CD8-positive, alpha-beta memory T cell (primary cell): ENCODE measurements at regions not wholly inside any gene's neighbourhood (a gene's known extent, or its start where the extent isn't known, plus 50 kb on each side); places are given as distances from the start of the nearest gene placed in this dataset.
"Not testable (repeated sequence)": the region's sequence is repeated elsewhere in the genome, so short reads cannot be mapped to it uniquely, and the experiment has no call there.

Experiments used
- CTCF ChIA-PET: fragments of 350-600 bp; sonication (Branson Sonifier 250); formaldehyde crosslinking; loops from one replicate; lab custom pipeline; 2021; ENCODE audit warnings: antibody characterized with exemption; lab: Charles Lee
- POLR2A ChIA-PET: fragments of 350-600 bp; sonication (Branson Sonifier 250); formaldehyde crosslinking; loops from one replicate; lab custom pipeline; 2021; ENCODE audit warnings: antibody characterized with exemption; lab: Charles Lee
- DNase-seq, 5 donors: peaks; one replicate each; pipeline versions ENCODE4 v3.0.0 to v3.0.0-alpha.2; 2020 to 2022; ENCODE audit warnings: mixed read lengths in 1 of 5
- H3K27ac ChIP-seq: one replicate; pipeline ENCODE4 v1.7.0; 2013; ENCODE audit warnings: low read depth, mild to moderate bottlenecking, low read length, moderate library complexity
- H3K27me3 ChIP-seq: 2 replicates; pipeline ENCODE4 v1.7.0; 2013; ENCODE audit warnings: low read length, mild to moderate bottlenecking; ENCODE audit not compliant: insufficient read depth, poor library complexity, severe bottlenecking
- H3K36me3 ChIP-seq: 2 replicates; pipeline ENCODE4 v1.7.0; 2013; ENCODE audit warnings: mild to moderate bottlenecking, low read length, moderate library complexity; ENCODE audit not compliant: insufficient read depth
- H3K4me1 ChIP-seq: 2 replicates; pipeline ENCODE4 v1.7.0; 2013; ENCODE audit warnings: mild to moderate bottlenecking, low read length, moderate library complexity; ENCODE audit not compliant: insufficient read depth
- H3K4me3 ChIP-seq: 2 replicates; pipeline ENCODE4 v1.7.0; 2013; ENCODE audit warnings: mild to moderate bottlenecking, low read length
- H3K9me3 ChIP-seq: 2 replicates; pipeline ENCODE4 v1.7.0; 2013; ENCODE audit warnings: mild to moderate bottlenecking, low read length
- H3K27ac Mint-ChIP-seq, 8 donors: one replicate each; pipeline ENCODE4 v1.8.0; 2020 to 2021; ENCODE audit warnings: mixed read lengths in 8 of 8, mild to moderate bottlenecking in 6 of 8, inconsistent platforms in 3 of 8, moderate library complexity in 3 of 8
- H3K27me3 Mint-ChIP-seq, 2 donors: one replicate each; pipeline ENCODE4 v1.8.0; 2020 to 2021; ENCODE audit warnings: mixed read lengths in 2 of 2, mild to moderate bottlenecking in 1 of 2, moderate library complexity in 1 of 2
- H3K36me3 Mint-ChIP-seq, 3 donors: one replicate each; pipeline ENCODE4 v1.8.0; 2020 to 2021; ENCODE audit warnings: mixed read lengths in 3 of 3, inconsistent platforms in 1 of 3, mild to moderate bottlenecking in 1 of 3
- H3K4me1 Mint-ChIP-seq, 3 donors: one replicate each; pipeline ENCODE4 v1.8.0; 2020 to 2021; ENCODE audit warnings: mixed read lengths in 3 of 3, inconsistent platforms in 1 of 3, mild to moderate bottlenecking in 1 of 3
- H3K4me3 Mint-ChIP-seq, 7 donors: one replicate each; pipeline ENCODE4 v1.8.0; 2020 to 2021; ENCODE audit warnings: mixed read lengths in 7 of 7, mild to moderate bottlenecking in 6 of 7, moderate library complexity in 4 of 7, inconsistent platforms in 2 of 7
- H3K9me3 Mint-ChIP-seq, 5 donors: one replicate each; pipeline ENCODE4 v1.8.0; 2020 to 2022; ENCODE audit warnings: mixed read lengths in 5 of 5, mild to moderate bottlenecking in 3 of 5, moderate library complexity in 2 of 5, inconsistent platforms in 1 of 5

DNA sequence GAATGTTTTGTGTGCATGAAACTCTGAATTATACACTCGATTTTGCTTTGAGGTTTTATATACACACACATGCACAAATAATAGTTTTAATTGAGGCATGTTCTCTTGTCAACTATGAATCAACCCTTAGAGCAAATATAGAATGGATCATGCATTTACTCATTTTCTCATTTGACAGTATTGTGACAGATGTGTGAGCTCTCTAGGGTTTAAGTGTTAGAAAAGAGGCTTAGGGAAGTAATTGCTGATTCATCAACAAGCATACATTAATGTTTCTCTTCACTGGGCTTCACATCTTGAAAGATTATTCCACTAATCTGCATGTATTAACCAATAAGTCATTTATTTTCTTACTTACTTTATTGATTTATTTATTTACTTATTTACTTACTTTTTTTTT is 1356.8 kb upstream of the ACO1 start:
- CTCF ChIA-PET: no interaction called here

DNA sequence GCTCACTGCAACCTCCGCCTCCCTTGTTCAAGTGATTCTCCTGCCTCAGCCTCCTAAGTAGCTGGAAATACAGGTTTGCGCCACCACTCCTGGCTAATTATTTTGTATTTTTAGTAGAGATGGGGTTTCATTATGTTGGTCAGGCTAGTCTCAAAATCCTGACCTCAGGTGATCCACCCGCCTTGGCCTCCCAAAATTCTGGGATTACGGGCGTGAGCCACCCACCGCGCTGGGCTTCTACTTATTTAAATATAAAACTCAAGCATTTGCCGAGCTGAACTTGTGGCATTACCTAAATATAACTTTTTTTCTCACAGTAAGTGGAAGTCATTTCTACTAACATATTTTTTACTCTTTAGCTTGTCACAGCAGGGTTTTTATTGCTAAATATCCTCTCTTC is 1356.3 kb upstream of the ACO1 start:
- Histone ChIP-seq H3K9me3 (no peaks in the 10 kb centered on the region), H3K4me3 (no peak overlapping the region), H3K36me3 (no peaks in the 10 kb centered on the region), H3K4me1 (no peaks in the 10 kb centered on the region), H3K27me3 (no peaks in the 10 kb centered on the region), H3K27ac (no peak overlapping the region)
- no peak for DNase-seq
- H3K27me3 Mint-ChIP-seq: no peaks in the 10 kb centered on the region
- H3K4me1 Mint-ChIP-seq: peaks cover 5 to 14% (median 14%) of the 10 kb centered on the region in 3 donors
- no peak overlapping the region for H3K4me3 Mint-ChIP-seq
- H3K27ac Mint-ChIP-seq: no peak overlapping the region
- H3K36me3 Mint-ChIP-seq: no peaks in the 10 kb centered on the region
- H3K9me3 Mint-ChIP-seq: no peaks in the 10 kb centered on the region
- ChIA-PET CTCF (no interaction called here), POLR2A (no interaction called here)

More for the DNA sequence above, 1356.8 kb upstream of the ACO1 start:
- no peaks in the 10 kb centered on the region for H3K4me1 ChIP-seq
- Mint-ChIP-seq H3K4me1 (peaks cover 5 to 14% (median 14%) of the 10 kb centered on the region in 3 donors), H3K4me3 (no peak overlapping the region), H3K36me3 (no peaks in the 10 kb centered on the region), H3K27ac (no peak overlapping the region), H3K9me3 (no peaks in the 10 kb centered on the region), H3K27me3 (no peaks in the 10 kb centered on the region)
- no peak for DNase-seq
- no peak overlapping the region for H3K4me3 ChIP-seq
- H3K27ac ChIP-seq: no peak overlapping the region
- no peaks in the 10 kb centered on the region for H3K27me3 ChIP-seq
- POLR2A ChIA-PET: no interaction called here
- no peaks in the 10 kb centered on the region for H3K36me3 ChIP-seq
- no peaks in the 10 kb centered on the region for H3K9me3 ChIP-seq

DNA sequence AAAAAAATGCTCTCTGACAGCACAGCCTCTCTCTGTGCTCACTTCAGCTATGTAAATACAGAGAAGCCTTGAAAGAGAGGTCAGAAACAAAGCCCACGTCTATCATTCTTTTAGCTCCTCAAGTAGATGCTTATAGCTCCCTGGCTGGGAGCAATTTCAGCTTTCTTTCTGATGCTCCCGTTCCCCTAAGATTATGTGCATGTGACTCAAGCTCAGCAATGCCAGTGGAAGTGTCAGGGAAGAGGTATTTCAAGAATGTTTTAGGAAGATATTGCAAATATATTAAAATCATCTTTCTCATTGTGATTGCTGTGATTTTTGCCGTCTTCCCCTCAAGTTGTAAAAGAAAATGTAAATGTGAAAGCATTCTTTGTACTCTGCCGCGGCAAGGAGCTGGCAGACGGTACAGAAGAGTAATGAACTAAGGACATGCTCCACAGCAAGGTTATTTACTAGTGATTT is 1353.7 kb upstream of the ACO1 start:
- Histone ChIP-seq H3K4me1 (no peaks in the 10 kb centered on the region), H3K27me3 (no peaks in the 10 kb centered on the region), H3K4me3 (no peak overlapping the region), H3K27ac (no peak overlapping the region), H3K36me3 (no peaks in the 10 kb centered on the region), H3K9me3 (no peaks in the 10 kb centered on the region)
- ChIA-PET CTCF (no interaction called here), POLR2A (no interaction called here)
- H3K27me3 Mint-ChIP-seq: no peaks in the 10 kb centered on the region
- no peak overlapping the region for H3K27ac Mint-ChIP-seq
- H3K36me3 Mint-ChIP-seq: no peaks in the 10 kb centered on the region
- peaks cover 5 to 14% (median 14%) of the 10 kb centered on the region in 3 donors for H3K4me1 Mint-ChIP-seq
- H3K4me3 Mint-ChIP-seq: peak overlapping the region in 6 of 7 donors; percentile 1 to 49 (median 12)
- no peaks in the 10 kb centered on the region for H3K9me3 Mint-ChIP-seq
- DNase-seq: no peak

DNA sequence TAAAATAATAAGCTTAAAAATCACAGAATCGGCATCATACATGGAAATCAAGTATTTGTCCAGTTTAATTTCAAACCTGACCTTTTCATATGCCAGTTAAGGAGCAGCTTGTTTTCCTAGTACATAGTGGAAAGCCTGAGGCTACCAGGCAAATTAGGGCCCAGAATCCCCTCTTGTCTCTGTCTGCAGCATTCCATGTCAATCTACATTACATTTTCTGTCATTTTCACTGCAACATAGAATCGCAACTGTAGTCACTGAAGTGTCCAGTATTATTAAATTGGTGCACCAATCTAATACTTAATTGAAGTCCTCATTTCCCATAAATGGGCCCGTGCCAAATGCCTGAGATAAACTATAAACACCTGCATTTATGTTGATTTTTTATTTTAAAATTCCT is 1352.2 kb upstream of the ACO1 start:
- Mint-ChIP-seq H3K4me3 (no peak overlapping the region), H3K36me3 (no peaks in the 10 kb centered on the region), H3K27me3 (no peaks in the 10 kb centered on the region), H3K4me1 (peaks cover 5 to 14% (median 14%) of the 10 kb centered on the region in 3 donors), H3K9me3 (no peaks in the 10 kb centered on the region), H3K27ac (no peak overlapping the region)
- ChIA-PET CTCF (no interaction called here), POLR2A (interaction anchor here (0.6 to 0.7 kb wide), 2 partner anchors 35 to 861 kb away, joined by 3 to 6 read pairs; no protein-coding TSS in a partner anchor)
- Histone ChIP-seq H3K4me1 (no peaks in the 10 kb centered on the region), H3K27ac (no peak overlapping the region), H3K9me3 (no peaks in the 10 kb centered on the region), H3K4me3 (no peak overlapping the region), H3K27me3 (no peaks in the 10 kb centered on the region), H3K36me3 (no peaks in the 10 kb centered on the region)
- no peak for DNase-seq

DNA sequence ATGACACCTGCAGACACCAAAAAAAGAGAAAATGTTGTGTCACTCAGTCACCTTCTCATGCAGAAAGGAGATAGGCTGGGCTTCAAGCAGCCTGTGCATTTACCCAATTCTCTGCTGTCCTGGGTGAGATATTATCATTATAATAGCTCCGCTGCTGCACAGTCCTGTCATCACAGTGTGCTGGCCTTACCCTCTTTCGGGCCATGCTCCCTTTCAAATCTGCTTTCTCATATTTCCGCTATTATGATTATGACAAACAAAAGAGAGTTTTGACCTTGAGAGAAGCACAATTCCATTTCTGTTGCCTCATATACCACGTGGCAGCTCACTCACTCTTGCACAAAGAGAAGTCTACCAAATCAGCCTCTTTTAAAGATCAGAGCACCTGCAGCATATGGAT is 1350.1 kb upstream of the ACO1 start:
- Mint-ChIP-seq H3K36me3 (no peaks in the 10 kb centered on the region), H3K4me3 (no peak overlapping the region), H3K4me1 (peaks cover 5 to 17% (median 14%) of the 10 kb centered on the region in 3 donors), H3K27ac (no peak overlapping the region), H3K27me3 (peaks cover 0 to 3% of the 10 kb centered on the region in 2 donors), H3K9me3 (no peaks in the 10 kb centered on the region)
- POLR2A ChIA-PET: no interaction called here
- no peak for DNase-seq
- Histone ChIP-seq H3K4me1 (no peaks in the 10 kb centered on the region), H3K27me3 (no peaks in the 10 kb centered on the region), H3K36me3 (no peaks in the 10 kb centered on the region), H3K9me3 (no peaks in the 10 kb centered on the region), H3K4me3 (no peak overlapping the region), H3K27ac (no peak overlapping the region)
- CTCF ChIA-PET: no interaction called here

DNA sequence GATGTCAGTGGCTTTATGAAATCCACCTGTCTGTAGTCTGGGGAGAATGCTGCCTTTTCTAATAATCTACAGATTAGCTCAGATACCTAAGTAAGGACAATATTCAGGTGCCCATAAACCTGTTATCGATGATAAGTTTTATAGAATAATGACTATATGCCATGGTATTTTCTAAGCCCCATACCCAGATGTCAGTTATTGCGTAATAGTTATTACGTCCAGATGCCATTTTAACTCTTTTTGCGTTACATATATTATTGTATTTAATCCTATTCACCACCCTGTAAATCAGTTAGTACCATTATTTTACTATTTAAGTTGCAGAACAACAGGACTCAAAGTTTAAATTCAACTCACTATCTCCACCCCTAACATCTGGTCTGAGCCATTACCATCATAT is 1343.9 kb upstream of the ACO1 start:
- H3K9me3 ChIP-seq: no peaks in the 10 kb centered on the region
- H3K4me1 ChIP-seq: no peaks in the 10 kb centered on the region
- H3K27me3 ChIP-seq: no peaks in the 10 kb centered on the region
- Mint-ChIP-seq H3K4me3 (no peak overlapping the region), H3K27ac (no peak overlapping the region), H3K27me3 (peaks cover 0 to 3% of the 10 kb centered on the region in 2 donors), H3K36me3 (no peaks in the 10 kb centered on the region), H3K4me1 (peaks cover 0 to 3% (median 0%) of the 10 kb centered on the region in 3 donors), H3K9me3 (no peaks in the 10 kb centered on the region)
- no peak overlapping the region for H3K27ac ChIP-seq
- H3K36me3 ChIP-seq: no peaks in the 10 kb centered on the region
- POLR2A ChIA-PET: no interaction called here
- CTCF ChIA-PET: no interaction called here
- no peak overlapping the region for H3K4me3 ChIP-seq
- no peak for DNase-seq

DNA sequence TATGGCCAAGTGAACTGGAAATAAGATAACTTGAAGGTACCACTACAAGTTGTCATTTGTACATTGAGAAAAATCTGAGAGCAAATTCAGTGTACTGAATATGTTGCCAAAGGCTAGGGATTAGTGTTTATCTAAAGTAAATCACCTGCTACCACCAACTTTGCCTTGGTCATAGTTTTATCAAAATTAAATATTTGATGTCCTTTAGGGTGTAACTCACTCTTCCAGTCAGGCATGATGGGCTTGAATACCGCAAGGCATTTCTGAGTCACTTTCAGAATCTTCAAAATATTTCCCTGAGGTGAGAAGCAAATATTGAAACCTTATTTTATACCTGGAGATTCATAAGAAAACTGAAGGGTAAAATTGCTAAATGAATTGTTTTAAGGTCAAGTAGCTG is 1338.6 kb upstream of the ACO1 start:
- no peak overlapping the region for H3K27ac Mint-ChIP-seq
- H3K4me1 ChIP-seq: no peaks in the 10 kb centered on the region
- H3K36me3 Mint-ChIP-seq: no peaks in the 10 kb centered on the region
- H3K9me3 ChIP-seq: no peaks in the 10 kb centered on the region
- no peak overlapping the region for H3K4me3 ChIP-seq
- H3K36me3 ChIP-seq: no peaks in the 10 kb centered on the region
- no peak overlapping the region for H3K27ac ChIP-seq
- H3K9me3 Mint-ChIP-seq: no peaks in the 10 kb centered on the region
- H3K4me3 Mint-ChIP-seq: no peak overlapping the region
- CTCF ChIA-PET: no interaction called here
- H3K4me1 Mint-ChIP-seq: no peaks in the 10 kb centered on the region
- H3K27me3 ChIP-seq: no peaks in the 10 kb centered on the region
- H3K27me3 Mint-ChIP-seq: no peaks in the 10 kb centered on the region
- no peak for DNase-seq
- POLR2A ChIA-PET: no interaction called here

DNA sequence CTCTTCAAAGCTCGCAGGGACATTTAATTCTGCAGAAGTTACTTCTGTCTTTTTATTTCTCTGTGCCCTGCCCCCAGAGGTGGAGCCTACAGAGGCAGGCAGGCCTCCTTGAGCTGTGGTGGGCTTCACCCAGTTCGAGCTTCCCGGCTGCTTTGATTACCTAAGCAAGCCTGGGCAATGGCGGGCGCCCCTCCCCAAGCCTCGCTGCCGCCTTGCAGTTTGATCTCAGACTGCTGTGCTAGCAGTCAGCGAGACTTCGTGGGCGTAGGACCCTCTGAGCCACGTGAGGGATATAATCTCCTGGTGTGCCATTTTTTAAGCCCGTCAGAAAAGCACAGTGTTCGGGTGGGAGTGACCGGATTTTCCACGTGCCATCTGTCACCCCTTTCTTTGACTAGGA is 1322.9 kb upstream of the ACO1 start:
- POLR2A ChIA-PET, H3K4me3 Mint-ChIP-seq, CTCF ChIA-PET, H3K27me3 ChIP-seq, H3K4me1 Mint-ChIP-seq, DNase-seq, H3K27ac Mint-ChIP-seq, H3K36me3 Mint-ChIP-seq, H3K27ac ChIP-seq, H3K36me3 ChIP-seq, H3K9me3 Mint-ChIP-seq, H3K4me1 ChIP-seq, H3K4me3 ChIP-seq, H3K9me3 ChIP-seq, H3K27me3 Mint-ChIP-seq: not testable (repeated sequence)

DNA sequence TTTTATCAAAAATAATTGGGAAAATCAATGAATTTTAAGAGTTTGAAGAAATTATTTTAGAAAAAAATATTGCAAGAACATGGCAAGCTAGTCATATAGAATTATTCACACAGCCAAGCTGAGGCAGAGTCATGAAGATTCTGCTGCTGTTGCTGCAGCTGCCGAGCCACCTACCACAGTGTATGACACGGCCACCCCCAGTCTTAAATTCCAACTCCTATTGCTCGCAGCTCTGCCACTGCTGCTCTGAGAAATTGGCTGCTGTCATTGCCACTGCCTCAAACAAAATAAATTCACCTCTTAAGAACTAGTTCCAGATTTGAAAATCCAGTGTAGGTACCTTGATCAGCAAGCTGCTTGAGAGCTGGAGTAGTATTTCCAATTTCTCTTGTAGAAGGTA is 1318.8 kb upstream of the ACO1 start:
- H3K4me1 Mint-ChIP-seq: no peaks in the 10 kb centered on the region
- Histone ChIP-seq H3K4me3 (no peak overlapping the region), H3K4me1 (no peaks in the 10 kb centered on the region), H3K36me3 (no peaks in the 10 kb centered on the region), H3K27me3 (no peaks in the 10 kb centered on the region), H3K9me3 (no peaks in the 10 kb centered on the region), H3K27ac (no peak overlapping the region)
- DNase-seq: no peak
- H3K4me3 Mint-ChIP-seq: no peak overlapping the region
- no peak overlapping the region for H3K27ac Mint-ChIP-seq
- H3K27me3 Mint-ChIP-seq: peaks cover 2 to 3% of the 10 kb centered on the region in 2 donors
- peaks cover 0 to 1% (median 0%) of the 10 kb centered on the region in 3 donors for H3K36me3 Mint-ChIP-seq
- ChIA-PET CTCF (no interaction called here), POLR2A (no interaction called here)
- H3K9me3 Mint-ChIP-seq: peaks cover 0 to 1% (median 0%) of the 10 kb centered on the region in 5 donors
